ENCODE measurements at regions not wholly inside any gene's neighbourhood (a gene's known extent, or its start where the extent isn't known, plus 50 kb on each side); places are given as distances from the start of the nearest gene placed in this dataset.

DNA sequence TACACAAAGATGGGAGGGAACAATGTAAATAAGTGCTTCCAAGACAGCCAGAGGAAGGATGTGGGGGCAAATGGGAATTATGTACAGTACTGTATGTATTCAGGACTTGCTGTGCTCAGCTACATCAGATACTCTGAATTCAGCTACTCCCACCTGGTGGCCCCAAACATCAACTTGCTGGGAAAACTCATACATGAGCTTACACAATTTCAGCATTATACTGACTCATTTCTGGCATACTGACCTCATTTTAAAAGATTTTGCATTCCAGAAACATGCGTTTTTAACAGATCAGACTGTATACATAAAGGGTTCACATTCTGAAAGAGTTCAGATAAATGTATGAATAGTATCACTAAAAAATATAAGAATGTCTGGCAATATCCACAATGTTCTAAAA lies 59.7 kb downstream of the GPX5 start:
- no peak for DNase-seq
- Histone ChIP-seq H3K27ac (ENCODE audit: insufficient read depth, low read length, poor library complexity, severe bottlenecking) (no peak overlapping the region), H3K27me3 (replicated peaks; ENCODE audit: control insufficient read depth, insufficient read depth, low read length, poor library complexity, severe bottlenecking) (peaks cover 37% of the 10 kb centered on the region), H3K4me3 (ENCODE audit: insufficient read depth, low read depth, low read length, poor library complexity, severe bottlenecking) (no peak overlapping the region), H3K4me1 (ENCODE audit: control insufficient read depth, insufficient read depth, low read length, poor library complexity, severe bottlenecking) (peaks cover 6% of the 10 kb centered on the region), H3K36me3 (ENCODE audit: control insufficient read depth, insufficient read depth, low read length) (no peaks in the 10 kb centered on the region), H3K9me3 (ENCODE audit: control insufficient read depth, low read length) (no peaks in the 10 kb centered on the region)

DNA sequence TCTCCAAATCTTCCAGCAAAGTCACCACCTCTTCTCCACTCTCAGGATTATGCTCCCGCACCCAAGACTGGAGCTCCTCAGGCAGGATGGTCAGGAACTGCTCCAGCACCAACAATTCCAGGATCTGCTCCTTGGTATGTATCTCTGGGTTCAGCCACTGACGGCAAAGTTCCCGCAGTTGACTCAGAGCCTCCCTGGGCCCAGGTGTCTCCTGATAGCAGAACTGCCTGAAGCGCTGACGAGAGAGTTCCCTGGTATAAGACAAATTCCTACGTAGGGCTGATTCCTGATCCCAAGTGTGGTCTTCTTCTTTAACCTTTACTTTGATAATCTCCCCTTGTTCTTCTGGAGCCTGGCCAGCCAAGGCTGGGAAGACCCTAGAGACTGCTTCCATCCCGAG lies 60.6 kb downstream of the GPX5 start:
- no peak overlapping the region for H3K27ac ChIP-seq (ENCODE audit: insufficient read depth, low read length, poor library complexity, severe bottlenecking)
- H3K4me3 ChIP-seq (ENCODE audit: insufficient read depth, low read depth, low read length, poor library complexity, severe bottlenecking), result no peak overlapping the region
- no peaks in the 10 kb centered on the region for H3K36me3 ChIP-seq (ENCODE audit: control insufficient read depth, insufficient read depth, low read length)
- DNase-seq, result no peak
- H3K9me3 ChIP-seq (ENCODE audit: control insufficient read depth, low read length), result no peaks in the 10 kb centered on the region
- H3K27me3 ChIP-seq (replicated peaks; ENCODE audit: control insufficient read depth, insufficient read depth, low read length, poor library complexity, severe bottlenecking), result peaks cover 38% of the 10 kb centered on the region
- H3K4me1 ChIP-seq (ENCODE audit: control insufficient read depth, insufficient read depth, low read length, poor library complexity, severe bottlenecking), result peaks cover 6% of the 10 kb centered on the region

DNA sequence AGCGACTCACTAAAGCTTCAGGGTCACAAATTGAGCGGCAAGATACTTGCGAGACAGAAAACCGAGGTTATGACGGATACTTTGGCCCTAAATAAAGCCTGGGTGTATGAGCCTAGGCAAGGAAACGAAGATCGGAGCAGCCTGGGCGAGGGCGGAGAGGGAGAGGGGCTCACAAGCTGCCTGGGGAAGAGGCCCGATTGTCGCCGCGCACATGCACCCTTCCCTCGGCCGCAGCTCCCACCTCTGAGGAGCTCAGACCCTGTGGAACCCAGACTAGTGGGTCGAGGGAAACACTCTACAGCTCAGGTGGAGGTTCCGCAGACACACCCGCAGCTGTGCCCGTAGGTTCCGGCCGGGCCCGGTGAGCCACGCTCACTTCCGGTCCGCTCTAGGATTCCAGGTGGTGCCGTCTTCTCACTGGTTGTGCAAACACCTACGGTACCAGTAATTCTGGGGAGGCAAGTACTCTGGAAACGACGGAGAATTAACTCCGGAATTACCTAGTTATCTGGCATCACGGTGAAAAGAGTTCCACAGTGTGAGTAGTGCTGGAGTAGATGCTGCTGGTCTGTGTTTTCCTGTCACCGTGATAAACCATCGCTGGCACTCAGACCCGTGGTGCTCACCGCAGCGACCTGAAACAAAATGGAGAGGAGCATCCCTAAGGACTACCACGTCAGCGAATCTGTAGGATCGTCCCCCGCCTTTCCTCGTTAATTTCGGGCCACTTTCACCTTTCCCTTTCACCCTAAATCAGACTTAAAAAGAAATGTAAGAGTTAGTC lies 61.5 kb downstream of the GPX5 start:
- H3K4me1 ChIP-seq (ENCODE audit: control insufficient read depth, insufficient read depth, low read length, poor library complexity, severe bottlenecking), result peaks cover 6% of the 10 kb centered on the region
- H3K27ac ChIP-seq (ENCODE audit: insufficient read depth, low read length, poor library complexity, severe bottlenecking), result no peak overlapping the region
- H3K4me3 ChIP-seq (ENCODE audit: insufficient read depth, low read depth, low read length, poor library complexity, severe bottlenecking), result peak overlapping the region; percentile 56
- H3K9me3 ChIP-seq (ENCODE audit: control insufficient read depth, low read length), result no peaks in the 10 kb centered on the region
- H3K27me3 ChIP-seq (replicated peaks; ENCODE audit: control insufficient read depth, insufficient read depth, low read length, poor library complexity, severe bottlenecking), result peaks cover 38% of the 10 kb centered on the region
- DNase-seq, result no peak
- no peaks in the 10 kb centered on the region for H3K36me3 ChIP-seq (ENCODE audit: control insufficient read depth, insufficient read depth, low read length)

DNA sequence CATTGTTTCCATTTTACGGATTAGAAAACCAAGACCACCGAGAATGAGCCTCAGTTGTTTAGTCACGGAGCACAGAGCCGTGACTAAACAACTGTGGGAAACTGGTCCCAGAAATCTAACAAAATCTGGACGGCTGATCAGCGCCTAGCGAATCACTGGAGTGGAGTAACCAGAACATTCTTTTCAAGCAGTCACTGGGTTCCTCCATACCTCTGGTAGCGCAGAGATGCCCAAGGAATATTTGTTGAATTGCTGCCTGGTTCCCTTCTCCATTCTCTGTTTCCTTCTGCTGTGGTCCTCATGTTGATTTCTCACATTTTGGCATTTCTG lies 62.0 kb downstream of the GPX5 start:
- Histone ChIP-seq H3K9me3 (ENCODE audit: control insufficient read depth, low read length) (no peaks in the 10 kb centered on the region), H3K4me1 (ENCODE audit: control insufficient read depth, insufficient read depth, low read length, poor library complexity, severe bottlenecking) (peaks cover 6% of the 10 kb centered on the region), H3K36me3 (ENCODE audit: control insufficient read depth, insufficient read depth, low read length) (no peaks in the 10 kb centered on the region), H3K27me3 (replicated peaks; ENCODE audit: control insufficient read depth, insufficient read depth, low read length, poor library complexity, severe bottlenecking) (peaks cover 38% of the 10 kb centered on the region), H3K4me3 (ENCODE audit: insufficient read depth, low read depth, low read length, poor library complexity, severe bottlenecking) (peak overlapping the region; percentile 56), H3K27ac (ENCODE audit: insufficient read depth, low read length, poor library complexity, severe bottlenecking) (no peak overlapping the region)
- DNase-seq, result no peak

GRCh38 chr6:28588666-28589065 lies 63.0 kb downstream of the GPX5 start:
- no peaks in the 10 kb centered on the region for H3K9me3 ChIP-seq (ENCODE audit: control insufficient read depth, low read length)
- no peak overlapping the region for H3K4me3 ChIP-seq (ENCODE audit: insufficient read depth, low read depth, low read length, poor library complexity, severe bottlenecking)
- H3K36me3 ChIP-seq (ENCODE audit: control insufficient read depth, insufficient read depth, low read length), result no peaks in the 10 kb centered on the region
- peaks cover 6% of the 10 kb centered on the region for H3K4me1 ChIP-seq (ENCODE audit: control insufficient read depth, insufficient read depth, low read length, poor library complexity, severe bottlenecking)
- DNase-seq, result no peak
- no peak overlapping the region for H3K27ac ChIP-seq (ENCODE audit: insufficient read depth, low read length, poor library complexity, severe bottlenecking)
- H3K27me3 ChIP-seq (replicated peaks; ENCODE audit: control insufficient read depth, insufficient read depth, low read length, poor library complexity, severe bottlenecking), result peaks cover 38% of the 10 kb centered on the region

DNA sequence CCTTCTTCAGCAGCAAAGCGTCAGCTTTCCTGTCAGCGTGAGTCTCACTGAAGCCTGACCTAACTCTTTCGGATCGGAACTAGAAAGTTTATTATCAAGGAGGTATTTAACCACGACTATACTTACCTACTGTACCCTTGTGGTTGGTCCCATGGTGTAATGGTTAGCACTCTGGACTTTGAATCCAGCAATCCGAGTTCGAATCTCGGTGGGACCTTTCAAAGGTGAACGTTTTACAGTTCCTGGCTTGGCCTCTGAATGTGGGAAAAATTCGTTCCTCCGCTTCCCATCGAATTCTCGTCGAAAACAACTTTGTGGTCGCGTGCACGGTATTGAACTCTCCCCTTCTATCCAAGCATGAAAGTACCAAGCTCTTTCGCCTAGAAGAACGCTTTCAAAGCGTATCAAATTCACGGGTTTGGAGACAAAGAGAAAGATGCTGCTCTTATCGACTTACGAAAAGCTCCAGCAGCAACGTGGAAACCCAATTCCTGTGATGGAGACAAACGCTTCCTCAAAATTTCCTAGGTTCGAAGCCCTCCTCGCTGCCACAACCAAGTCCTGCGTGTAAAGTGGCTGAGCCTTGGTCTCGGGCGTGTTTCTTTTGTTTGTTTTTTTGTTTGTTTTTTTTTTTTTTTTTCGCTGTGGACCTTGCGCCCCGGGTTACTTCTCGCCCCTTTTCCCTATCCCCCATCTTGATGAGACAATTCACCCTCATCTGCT lies 63.7 kb downstream of the GPX5 start:
- no peaks in the 10 kb centered on the region for H3K9me3 ChIP-seq (ENCODE audit: control insufficient read depth, low read length)
- no peaks in the 10 kb centered on the region for H3K36me3 ChIP-seq (ENCODE audit: control insufficient read depth, insufficient read depth, low read length)
- H3K27me3 ChIP-seq (replicated peaks; ENCODE audit: control insufficient read depth, insufficient read depth, low read length, poor library complexity, severe bottlenecking), result peaks cover 38% of the 10 kb centered on the region
- H3K27ac ChIP-seq (ENCODE audit: insufficient read depth, low read length, poor library complexity, severe bottlenecking), result no peak overlapping the region
- H3K4me1 ChIP-seq (ENCODE audit: control insufficient read depth, insufficient read depth, low read length, poor library complexity, severe bottlenecking), result peaks cover 6% of the 10 kb centered on the region
- H3K4me3 ChIP-seq (ENCODE audit: insufficient read depth, low read depth, low read length, poor library complexity, severe bottlenecking), result no peak overlapping the region
- no peak for DNase-seq

DNA sequence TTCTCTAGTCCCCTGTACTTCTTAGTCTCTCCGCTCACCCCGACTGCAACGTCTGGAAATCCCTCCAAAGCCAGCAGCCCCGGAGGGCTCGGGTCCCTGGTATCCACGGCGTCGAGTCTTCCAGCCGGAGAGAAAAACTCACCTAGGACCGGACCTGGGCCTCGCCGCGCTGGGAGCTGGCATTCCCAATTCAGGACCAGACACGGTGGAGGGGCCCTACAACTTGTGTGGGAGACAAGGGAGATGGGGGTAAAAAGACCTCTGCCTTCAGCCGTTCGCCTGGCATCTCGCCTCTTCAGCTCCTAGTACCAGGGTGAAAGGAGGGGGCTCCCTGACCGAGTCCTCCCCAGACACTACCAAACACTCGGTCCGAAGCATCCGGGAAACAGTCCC lies 64.3 kb downstream of the GPX5 start:
- Histone ChIP-seq H3K27me3 (replicated peaks; ENCODE audit: control insufficient read depth, insufficient read depth, low read length, poor library complexity, severe bottlenecking) (peaks cover 38% of the 10 kb centered on the region), H3K4me3 (ENCODE audit: insufficient read depth, low read depth, low read length, poor library complexity, severe bottlenecking) (no peak overlapping the region)

DNA sequence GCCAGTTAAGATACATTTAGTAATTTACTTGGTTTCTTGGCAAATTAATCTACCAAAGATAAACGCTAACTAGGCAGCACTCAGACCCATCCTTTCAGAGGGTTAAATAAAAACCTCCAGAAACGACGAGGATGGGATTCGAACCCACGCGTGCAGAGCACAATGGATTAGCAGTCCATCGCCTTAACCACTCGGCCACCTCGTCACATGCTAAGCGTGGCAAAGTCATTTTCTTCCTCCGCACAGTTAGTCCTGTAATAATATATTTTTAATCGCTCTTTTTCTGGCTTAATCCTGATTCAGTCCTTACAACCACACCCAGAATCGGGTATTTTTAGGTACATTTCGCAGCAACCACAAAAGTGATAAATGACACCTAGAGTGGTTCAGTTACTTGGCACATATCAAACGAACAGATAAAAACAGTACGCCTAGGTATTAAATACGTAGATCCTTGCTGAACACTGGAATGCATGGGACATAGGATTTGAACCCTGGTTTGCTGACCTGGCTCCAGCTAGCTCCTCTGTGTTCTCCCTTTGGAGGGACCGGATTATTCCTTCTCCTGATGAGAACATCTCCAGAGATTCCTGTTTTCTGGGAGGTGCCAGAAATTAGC lies 71.6 kb downstream of the GPX5 start:
- Histone ChIP-seq H3K4me3 (ENCODE audit: insufficient read depth, low read depth, low read length, poor library complexity, severe bottlenecking) (no peak overlapping the region), H3K27me3 (replicated peaks; ENCODE audit: control insufficient read depth, insufficient read depth, low read length, poor library complexity, severe bottlenecking) (no peaks in the 10 kb centered on the region), H3K27ac (ENCODE audit: insufficient read depth, low read length, poor library complexity, severe bottlenecking) (no peak overlapping the region), H3K36me3 (ENCODE audit: control insufficient read depth, insufficient read depth, low read length) (no peaks in the 10 kb centered on the region), H3K4me1 (ENCODE audit: control insufficient read depth, insufficient read depth, low read length, poor library complexity, severe bottlenecking) (no peaks in the 10 kb centered on the region), H3K9me3 (ENCODE audit: control insufficient read depth, low read length) (no peaks in the 10 kb centered on the region)
- no peak for DNase-seq

More for the DNA sequence above, 64.3 kb downstream of the GPX5 start:
- Histone ChIP-seq H3K4me1 (ENCODE audit: control insufficient read depth, insufficient read depth, low read length, poor library complexity, severe bottlenecking) (peaks cover 6% of the 10 kb centered on the region), H3K9me3 (ENCODE audit: control insufficient read depth, low read length) (no peaks in the 10 kb centered on the region), H3K27ac (ENCODE audit: insufficient read depth, low read length, poor library complexity, severe bottlenecking) (no peak overlapping the region), H3K36me3 (ENCODE audit: control insufficient read depth, insufficient read depth, low read length) (no peaks in the 10 kb centered on the region)
- no peak for DNase-seq

GRCh38 chr6:28597924-28598722 lies 72.4 kb downstream of the GPX5 start:
- H3K4me3 ChIP-seq (ENCODE audit: insufficient read depth, low read depth, low read length, poor library complexity, severe bottlenecking), result no peak overlapping the region
- H3K4me1 ChIP-seq (ENCODE audit: control insufficient read depth, insufficient read depth, low read length, poor library complexity, severe bottlenecking), result no peaks in the 10 kb centered on the region
- no peaks in the 10 kb centered on the region for H3K27me3 ChIP-seq (replicated peaks; ENCODE audit: control insufficient read depth, insufficient read depth, low read length, poor library complexity, severe bottlenecking)
- no peak for DNase-seq
- no peak overlapping the region for H3K27ac ChIP-seq (ENCODE audit: insufficient read depth, low read length, poor library complexity, severe bottlenecking)
- no peaks in the 10 kb centered on the region for H3K36me3 ChIP-seq (ENCODE audit: control insufficient read depth, insufficient read depth, low read length)
- no peaks in the 10 kb centered on the region for H3K9me3 ChIP-seq (ENCODE audit: control insufficient read depth, low read length)

Measured in effector memory CD4-positive, alpha-beta T cell (primary cell).